ENCODE measurements at regions not wholly inside any gene's neighbourhood (a gene's known extent, or its start where the extent isn't known, plus 50 kb on each side); places are given as distances from the start of the nearest gene placed in this dataset.

GRCh38 chr9:93826905-93827544, 128.1 kb downstream of the BARX1 start:
- TF ChIP-seq CTCF (IDR thresholded peaks at IDR 0.05 in 8 of 11, conservative IDR thresholded peaks at IDR 0.05 in 3 of 11) (no peak), POLR2AphosphoS5 (IDR thresholded peaks at IDR 0.05) (no peak)

Measured in spleen (tissue), 7 donors.